ENCODE measurements at regions not wholly inside any gene's neighbourhood (a gene's known extent, or its start where the extent isn't known, plus 50 kb on each side); places are given as distances from the start of the nearest gene placed in this dataset.

DNA sequence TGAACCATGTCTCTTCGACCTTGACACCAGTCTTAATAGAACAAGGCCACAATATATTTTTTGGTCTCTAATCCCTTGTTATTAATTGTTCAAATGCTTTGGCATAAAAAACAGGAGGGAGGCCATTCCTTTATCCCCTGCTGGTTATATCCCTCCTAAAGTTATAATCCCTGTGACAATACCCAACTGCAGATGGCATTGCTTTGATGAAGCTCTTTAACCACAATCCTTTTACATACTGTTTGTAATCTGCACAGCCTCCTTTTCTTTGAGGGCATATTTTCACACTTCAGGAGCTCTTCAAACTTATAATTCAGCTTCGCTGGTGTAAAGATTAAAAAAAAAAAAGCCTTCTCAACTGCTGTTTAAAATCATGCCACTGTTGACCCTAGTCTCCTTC lies 919.0 kb downstream of the EPHA3 start:
- DNase-seq (ENCODE audit: low read depth, low spot score), result no peak
- Histone ChIP-seq H3K9me3 (ENCODE audit: control insufficient read depth, insufficient read depth, low read length) (peaks cover 1% of the 10 kb centered on the region; the same call in 1 of the 2 replicates), H3K27me3 (ENCODE audit: control insufficient read depth, insufficient read depth, low read length) (no peaks in the 10 kb centered on the region), H3K27ac (ENCODE audit: low read depth, low read length) (no peak overlapping the region), H3K4me3 (ENCODE audit: low read depth, low read length) (no peak overlapping the region)
- CTCF ChIA-PET, result no interaction called here
- TF ChIP-seq, protein P1, sequence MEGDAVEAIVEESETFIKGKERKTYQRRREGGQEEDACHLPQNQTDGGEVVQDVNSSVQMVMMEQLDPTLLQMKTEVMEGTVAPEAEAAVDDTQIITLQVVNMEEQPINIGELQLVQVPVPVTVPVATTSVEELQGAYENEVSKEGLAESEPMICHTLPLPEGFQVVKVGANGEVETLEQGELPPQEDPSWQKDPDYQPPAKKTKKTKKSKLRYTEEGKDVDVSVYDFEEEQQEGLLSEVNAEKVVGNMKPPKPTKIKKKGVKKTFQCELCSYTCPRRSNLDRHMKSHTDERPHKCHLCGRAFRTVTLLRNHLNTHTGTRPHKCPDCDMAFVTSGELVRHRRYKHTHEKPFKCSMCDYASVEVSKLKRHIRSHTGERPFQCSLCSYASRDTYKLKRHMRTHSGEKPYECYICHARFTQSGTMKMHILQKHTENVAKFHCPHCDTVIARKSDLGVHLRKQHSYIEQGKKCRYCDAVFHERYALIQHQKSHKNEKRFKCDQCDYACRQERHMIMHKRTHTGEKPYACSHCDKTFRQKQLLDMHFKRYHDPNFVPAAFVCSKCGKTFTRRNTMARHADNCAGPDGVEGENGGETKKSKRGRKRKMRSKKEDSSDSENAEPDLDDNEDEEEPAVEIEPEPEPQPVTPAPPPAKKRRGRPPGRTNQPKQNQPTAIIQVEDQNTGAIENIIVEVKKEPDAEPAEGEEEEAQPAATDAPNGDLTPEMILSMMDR (IDR thresholded peaks at IDR 0.05; ENCODE audit: low read depth, low read length), result no peak
- POLR2A ChIA-PET, result no interaction called here

DNA sequence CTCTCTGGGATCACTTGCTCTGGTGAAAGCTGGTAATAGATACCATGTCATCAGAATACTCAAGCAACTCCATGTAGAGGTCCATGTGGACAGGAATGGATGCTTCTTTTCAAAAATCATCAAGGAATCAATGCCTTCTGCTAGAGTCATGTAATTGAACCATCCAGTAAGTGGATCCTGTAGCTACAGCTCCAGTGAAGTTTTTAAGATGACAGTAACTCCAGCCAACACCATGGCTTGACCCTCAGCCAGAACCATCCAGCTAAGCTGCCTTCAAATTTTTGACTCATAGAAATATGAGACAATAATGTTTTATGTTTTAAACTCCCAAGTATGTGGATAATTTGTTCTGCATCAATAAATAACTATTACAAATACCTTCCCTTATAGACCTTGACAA lies 923.7 kb downstream of the EPHA3 start:
- ChIA-PET CTCF (no interaction called here), POLR2A (no interaction called here)
- no peak overlapping the region for H3K27ac ChIP-seq (ENCODE audit: low read depth, low read length)
- DNase-seq (ENCODE audit: low read depth, low spot score), result no peak
- H3K4me3 ChIP-seq (ENCODE audit: low read depth, low read length), result no peak overlapping the region
- H3K27me3 ChIP-seq (ENCODE audit: control insufficient read depth, insufficient read depth, low read length), result no peaks in the 10 kb centered on the region
- H3K9me3 ChIP-seq (ENCODE audit: control insufficient read depth, insufficient read depth, low read length), result no peaks in the 10 kb centered on the region
- TF ChIP-seq, protein P1 (IDR thresholded peaks at IDR 0.05; ENCODE audit: low read depth, low read length), result no peak

DNA sequence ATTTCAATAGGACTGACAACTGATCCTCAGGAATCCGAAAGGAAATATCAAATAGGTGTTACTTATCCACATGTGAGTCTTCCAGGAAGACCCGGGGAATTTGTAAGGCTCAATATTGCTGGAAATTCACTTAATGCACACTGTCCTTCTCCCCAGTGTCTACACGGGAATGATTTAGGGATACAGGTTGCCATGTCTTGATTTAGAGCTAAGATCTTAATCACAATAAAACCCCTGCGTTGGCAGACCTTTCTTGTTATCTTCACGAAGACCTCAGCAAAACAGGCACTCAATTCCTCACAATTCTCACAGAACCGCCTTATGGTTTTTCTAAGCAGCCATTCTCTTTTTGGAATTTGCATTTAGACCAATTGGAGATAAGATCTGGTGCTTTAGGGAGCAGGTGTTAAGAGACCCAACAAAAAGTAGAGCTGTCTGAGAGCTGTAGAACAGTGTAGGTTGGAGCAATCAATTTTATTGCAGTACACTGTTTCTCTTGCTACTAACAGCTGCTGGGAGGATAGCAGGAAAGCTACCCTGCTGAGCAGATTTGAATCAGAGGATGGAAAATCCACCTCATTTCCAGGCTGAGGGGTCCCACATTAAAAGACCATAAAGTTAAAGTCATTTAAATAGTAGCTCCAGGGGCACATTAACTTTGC lies 925.7 kb downstream of the EPHA3 start:
- POLR2A ChIA-PET, result no interaction called here
- Histone ChIP-seq H3K9me3 (ENCODE audit: control insufficient read depth, insufficient read depth, low read length) (no peaks in the 10 kb centered on the region), H3K27ac (ENCODE audit: low read depth, low read length) (no peak overlapping the region), H3K4me3 (ENCODE audit: low read depth, low read length) (no peak overlapping the region), H3K27me3 (ENCODE audit: control insufficient read depth, insufficient read depth, low read length) (no peaks in the 10 kb centered on the region)
- CTCF ChIA-PET, result no interaction called here
- DNase-seq (ENCODE audit: low read depth, low spot score), result no peak
- TF ChIP-seq, protein P1 (IDR thresholded peaks at IDR 0.05; ENCODE audit: low read depth, low read length), result no peak

DNA sequence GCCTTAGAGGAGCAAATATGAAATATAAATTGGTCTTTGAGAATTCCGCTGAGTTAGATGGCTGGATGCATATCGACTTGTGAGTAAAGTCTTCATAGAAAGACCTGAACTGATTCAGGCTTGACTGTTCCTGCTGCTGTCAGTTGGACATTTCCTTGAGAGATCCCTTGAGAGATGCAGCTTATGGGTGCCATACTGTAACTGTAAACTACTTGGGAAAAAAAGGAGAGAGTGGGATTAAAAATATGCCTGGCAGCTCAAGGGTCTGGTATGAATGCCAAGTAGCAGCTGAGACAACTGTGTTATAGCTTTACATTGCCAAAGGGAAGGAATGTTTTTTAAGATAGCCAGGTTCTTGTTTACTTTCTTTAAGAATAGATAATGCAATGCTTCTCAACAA lies 926.6 kb downstream of the EPHA3 start:
- Histone ChIP-seq H3K4me3 (ENCODE audit: low read depth, low read length) (no peak overlapping the region), H3K9me3 (ENCODE audit: control insufficient read depth, insufficient read depth, low read length) (no peaks in the 10 kb centered on the region), H3K27me3 (ENCODE audit: control insufficient read depth, insufficient read depth, low read length) (no peaks in the 10 kb centered on the region), H3K27ac (ENCODE audit: low read depth, low read length) (no peak overlapping the region)
- DNase-seq (ENCODE audit: low read depth, low spot score), result no peak
- ChIA-PET CTCF (interaction anchor here (0.6 kb wide), 1 partner anchor 1760 kb away, joined by 3 read pairs; no protein-coding TSS in a partner anchor), POLR2A (no interaction called here)
- TF ChIP-seq, protein P1 (IDR thresholded peaks at IDR 0.05; ENCODE audit: low read depth, low read length), result no peak

DNA sequence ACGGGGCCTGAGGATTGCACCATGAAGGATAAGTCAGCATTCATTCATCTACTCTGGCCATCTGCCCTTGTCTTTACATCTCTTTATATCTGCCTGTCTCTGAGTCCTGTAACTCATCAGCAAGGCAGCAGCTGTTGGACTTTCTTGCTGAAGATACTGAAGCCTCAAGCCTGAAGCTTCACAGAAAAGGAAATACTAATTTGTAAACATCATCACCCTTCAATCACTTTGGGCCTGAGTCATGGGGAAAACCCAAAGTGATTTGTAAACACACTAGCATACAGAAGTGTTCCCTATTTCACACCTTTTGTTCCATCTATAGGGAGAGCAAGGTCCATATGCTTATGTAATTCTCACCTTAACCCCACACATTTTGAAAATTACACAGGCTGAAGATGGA lies 928.2 kb downstream of the EPHA3 start:
- TF ChIP-seq, protein P1 (IDR thresholded peaks at IDR 0.05; ENCODE audit: low read depth, low read length), result no peak
- no peak for DNase-seq (ENCODE audit: low read depth, low spot score)
- H3K27ac ChIP-seq (ENCODE audit: low read depth, low read length), result no peak overlapping the region
- H3K9me3 ChIP-seq (ENCODE audit: control insufficient read depth, insufficient read depth, low read length), result no peaks in the 10 kb centered on the region
- no peaks in the 10 kb centered on the region for H3K27me3 ChIP-seq (ENCODE audit: control insufficient read depth, insufficient read depth, low read length)
- H3K4me3 ChIP-seq (ENCODE audit: low read depth, low read length), result no peak overlapping the region
- ChIA-PET CTCF (no interaction called here), POLR2A (no interaction called here)
